ENCODE measurements at regions not wholly inside any gene's neighbourhood (a gene's known extent, or its start where the extent isn't known, plus 50 kb on each side); places are given as distances from the start of the nearest gene placed in this dataset.

DNA sequence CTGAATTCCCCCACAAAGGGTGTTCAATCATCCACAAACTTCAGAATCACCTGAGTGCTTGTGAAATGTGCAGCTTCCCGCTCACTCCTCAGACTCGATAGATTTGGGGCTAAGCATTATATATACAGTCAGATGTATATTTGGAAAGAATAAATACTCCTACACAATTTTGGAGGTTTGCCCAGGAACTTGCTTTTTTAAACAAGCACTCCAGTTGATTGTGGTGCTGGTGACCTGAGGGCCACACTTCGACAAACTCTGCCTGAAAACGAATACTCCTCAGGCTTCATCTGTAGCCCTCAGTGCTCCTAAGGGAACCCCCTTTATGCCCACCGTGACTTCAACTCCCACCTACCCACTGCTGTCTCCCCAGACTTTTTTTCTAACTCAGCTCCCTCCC lies 211.6 kb downstream of the INHBA start:
- WGBS, 2 donors (ENCODE audit: low coverage in 1 of 2): 47 to 54% methylated on average over 3 to 5 of the region's 5 CpGs
- TF ChIP-seq, protein P1, sequence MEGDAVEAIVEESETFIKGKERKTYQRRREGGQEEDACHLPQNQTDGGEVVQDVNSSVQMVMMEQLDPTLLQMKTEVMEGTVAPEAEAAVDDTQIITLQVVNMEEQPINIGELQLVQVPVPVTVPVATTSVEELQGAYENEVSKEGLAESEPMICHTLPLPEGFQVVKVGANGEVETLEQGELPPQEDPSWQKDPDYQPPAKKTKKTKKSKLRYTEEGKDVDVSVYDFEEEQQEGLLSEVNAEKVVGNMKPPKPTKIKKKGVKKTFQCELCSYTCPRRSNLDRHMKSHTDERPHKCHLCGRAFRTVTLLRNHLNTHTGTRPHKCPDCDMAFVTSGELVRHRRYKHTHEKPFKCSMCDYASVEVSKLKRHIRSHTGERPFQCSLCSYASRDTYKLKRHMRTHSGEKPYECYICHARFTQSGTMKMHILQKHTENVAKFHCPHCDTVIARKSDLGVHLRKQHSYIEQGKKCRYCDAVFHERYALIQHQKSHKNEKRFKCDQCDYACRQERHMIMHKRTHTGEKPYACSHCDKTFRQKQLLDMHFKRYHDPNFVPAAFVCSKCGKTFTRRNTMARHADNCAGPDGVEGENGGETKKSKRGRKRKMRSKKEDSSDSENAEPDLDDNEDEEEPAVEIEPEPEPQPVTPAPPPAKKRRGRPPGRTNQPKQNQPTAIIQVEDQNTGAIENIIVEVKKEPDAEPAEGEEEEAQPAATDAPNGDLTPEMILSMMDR (IDR thresholded peaks at IDR 0.05): no peak
- TF ChIP-seq POLR2A (IDR thresholded peaks at IDR 0.05) (no peak), POLR2AphosphoS5 (IDR thresholded peaks at IDR 0.05) (no peak), EP300 (IDR thresholded peaks at IDR 0.05) (no peak)
- ATAC-seq: no peak
- Histone ChIP-seq H3K4me1 (peaks cover 0 to 15% (median 4%) of the 10 kb centered on the region in 3 donors), H3K27ac (no peak overlapping the region), H3K36me3 (no peaks in the 10 kb centered on the region), H3K27me3 (no peaks in the 10 kb centered on the region), H3K9me3 (no peaks in the 10 kb centered on the region), H3K4me3 (no peak overlapping the region)

DNA sequence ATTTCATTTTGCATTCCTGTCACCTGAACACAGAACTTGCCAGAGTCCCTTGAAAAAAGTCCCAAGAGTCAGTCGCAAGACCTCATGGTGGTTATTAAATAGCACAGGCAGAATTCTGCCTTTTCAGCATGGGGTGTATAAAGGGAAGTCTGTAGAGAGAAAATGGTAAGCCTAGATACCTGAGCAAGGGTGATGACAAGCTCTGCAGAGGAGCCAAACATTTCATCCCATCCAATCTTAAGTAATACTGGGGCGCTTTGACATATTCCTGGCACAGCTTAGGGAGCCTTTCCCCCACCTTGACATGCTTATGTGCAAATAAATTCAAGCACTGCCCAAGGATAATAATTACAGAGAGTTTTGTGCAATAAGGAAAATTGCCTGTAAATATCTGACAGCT lies 213.0 kb downstream of the INHBA start:
- Histone ChIP-seq H3K27ac (no peak overlapping the region), H3K36me3 (no peaks in the 10 kb centered on the region), H3K27me3 (no peaks in the 10 kb centered on the region), H3K4me3 (no peak overlapping the region), H3K9me3 (no peaks in the 10 kb centered on the region), H3K4me1 (peaks cover 0 to 15% (median 4%) of the 10 kb centered on the region in 3 donors)
- no peak for TF ChIP-seq EP300 (IDR thresholded peaks at IDR 0.05)
- no peak for TF ChIP-seq POLR2A (IDR thresholded peaks at IDR 0.05)
- TF ChIP-seq, protein P1 (IDR thresholded peaks at IDR 0.05): no peak
- TF ChIP-seq POLR2AphosphoS5 (IDR thresholded peaks at IDR 0.05): no peak
- no peak for ATAC-seq
- WGBS, 2 donors (ENCODE audit: low coverage in 1 of 2): 71 to 100% methylated on average over 1 to 2 of the region's 2 CpGs

DNA sequence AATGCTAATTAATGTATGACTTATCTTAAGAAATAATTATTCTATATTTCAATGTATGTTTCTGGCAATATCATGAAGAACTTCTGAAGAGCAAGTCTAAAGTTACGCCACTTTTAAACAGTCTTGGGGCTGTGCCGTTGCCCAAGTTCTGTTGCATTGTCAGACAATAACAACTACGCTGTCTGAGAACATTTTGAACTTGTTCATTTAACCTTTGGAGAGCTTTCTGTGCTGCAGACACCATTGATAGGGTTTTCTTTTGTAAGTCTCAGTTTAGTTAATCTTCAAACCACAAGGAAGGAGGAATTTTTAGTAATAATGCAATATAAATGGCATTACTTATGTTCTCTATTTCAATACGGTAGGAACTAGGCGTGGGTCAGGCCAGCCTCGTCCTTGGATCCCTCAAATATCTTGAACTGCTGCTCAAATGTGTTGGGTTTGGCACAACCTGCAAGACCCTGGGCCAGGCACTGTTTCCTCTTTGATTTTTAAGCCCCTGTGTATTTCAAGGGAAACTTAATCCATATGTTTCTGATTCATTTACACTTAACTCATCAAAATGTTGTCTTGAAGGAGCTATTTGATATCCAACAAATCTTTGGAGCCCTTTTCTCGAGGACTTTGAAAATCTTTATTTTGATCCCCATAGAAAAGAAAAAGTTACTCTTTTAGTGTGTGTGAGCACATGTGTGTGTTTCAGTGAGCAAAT lies 215.5 kb downstream of the INHBA start:
- TF ChIP-seq, protein P1 (IDR thresholded peaks at IDR 0.05): no peak
- TF ChIP-seq POLR2AphosphoS5 (IDR thresholded peaks at IDR 0.05) (no peak), POLR2A (IDR thresholded peaks at IDR 0.05) (no peak), EP300 (IDR thresholded peaks at IDR 0.05) (no peak)
- Histone ChIP-seq H3K27me3 (no peaks in the 10 kb centered on the region), H3K4me3 (no peak overlapping the region), H3K9me3 (peaks cover 0 to 8% (median 0%) of the 10 kb centered on the region in 3 donors), H3K27ac (no peak overlapping the region), H3K36me3 (no peaks in the 10 kb centered on the region), H3K4me1 (peaks cover 0 to 14% (median 4%) of the 10 kb centered on the region in 3 donors)
- 71 to 78% methylated on average over 7 of the region's 7 CpGs for WGBS, 2 donors (ENCODE audit: low coverage in 1 of 2)
- no peak for ATAC-seq

GRCh38 chr7:41481353-41481752 lies 221.5 kb downstream of the INHBA start:
- ATAC-seq: no peak

More at GRCh38 chr7:41481353-41481752, 221.5 kb downstream of the INHBA start:
- Histone ChIP-seq H3K36me3 (no peaks in the 10 kb centered on the region), H3K27ac (no peak overlapping the region), H3K4me1 (peaks cover 0 to 11% (median 0%) of the 10 kb centered on the region in 3 donors), H3K9me3 (peaks cover 0 to 15% (median 0%) of the 10 kb centered on the region in 3 donors), H3K4me3 (no peak overlapping the region), H3K27me3 (no peaks in the 10 kb centered on the region)
- TF ChIP-seq EP300 (IDR thresholded peaks at IDR 0.05): no peak
- TF ChIP-seq POLR2A (IDR thresholded peaks at IDR 0.05): no peak
- no peak for TF ChIP-seq POLR2AphosphoS5 (IDR thresholded peaks at IDR 0.05)
- TF ChIP-seq, protein P1 (IDR thresholded peaks at IDR 0.05): no peak
